Lower leg skin (tissue), 3 donors: ENCODE measurements at regions not wholly inside any gene's neighbourhood (a gene's known extent, or its start where the extent isn't known, plus 50 kb on each side); places are given as distances from the start of the nearest gene placed in this dataset.

Source experiments
- CTCF ChIP-seq, 3 donors: fragments of 450-650 bp; IDR thresholded peaks; one replicate each; pipeline ENCODE4 v1.5.1; 2016; ENCODE audit warnings: antibody characterized with exemption in 3 of 3, mild to moderate bottlenecking in 3 of 3, moderate library complexity in 2 of 3
- POLR2A ChIP-seq, 2 donors: fragments of 450-650 bp; IDR thresholded peaks; one replicate each; pipeline ENCODE4 v1.6.1; 2016 to 2017; ENCODE audit warnings: antibody characterized with exemption in 2 of 2, mild to moderate bottlenecking in 1 of 2, moderate library complexity in 1 of 2

GRCh38 chr11:38011496-38011895 is 1413.5 kb upstream of the RAG2 start:
- TF ChIP-seq CTCF (IDR thresholded peaks at IDR 0.05): no peak
- no peak for TF ChIP-seq POLR2A (IDR thresholded peaks at IDR 0.05)
